ENCODE measurements at regions not wholly inside any gene's neighbourhood (a gene's known extent, or its start where the extent isn't known, plus 50 kb on each side); places are given as distances from the start of the nearest gene placed in this dataset.
A peak's percentile ranks its signal among the peaks of the same experiment; 100 is the strongest.
"Not testable (repeated sequence)": the region's sequence is repeated elsewhere in the genome, so short reads cannot be mapped to it uniquely, and the experiment has no call there.

DNA sequence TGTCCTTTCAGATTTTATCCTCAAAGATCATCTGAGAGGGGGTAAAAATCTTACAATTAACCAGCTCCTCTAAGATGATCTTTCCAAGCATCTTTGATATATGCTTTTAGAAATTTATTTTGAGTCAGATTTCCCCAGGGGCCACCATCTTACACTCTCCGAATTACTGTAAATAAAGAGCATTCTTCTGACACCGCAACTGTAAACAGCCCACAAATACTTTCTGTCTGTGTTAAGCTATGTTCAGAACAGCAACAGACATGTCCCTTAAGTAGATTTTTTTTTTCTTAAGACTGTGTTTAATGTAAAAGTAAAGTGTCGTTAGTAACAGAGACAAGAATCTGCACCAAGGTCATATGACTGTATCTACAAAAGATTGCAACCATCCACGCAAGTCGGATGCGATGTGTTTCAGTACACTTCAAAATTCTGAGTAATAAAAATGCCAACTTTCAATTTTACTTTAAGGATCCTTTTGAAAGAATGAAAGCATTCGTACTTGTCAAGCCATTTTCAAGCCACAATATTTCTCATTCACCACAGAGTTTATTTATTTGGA lies 159.0 kb upstream of the KCNH8 start:
- Histone ChIP-seq H3K9me3 (no peaks in the 10 kb centered on the region), H3K27me3 (no peaks in the 10 kb centered on the region), H3K27ac (no peak overlapping the region), H3K36me3 (no peaks in the 10 kb centered on the region), H3K4me3 (no peak overlapping the region), H3K4me1 (peaks cover 0 to 10% (median 0%) of the 10 kb centered on the region in 3 donors)
- DNase-seq: no peak
- TF ChIP-seq POLR2A (IDR thresholded peaks at IDR 0.05): no peak
- TF ChIP-seq, protein P1, sequence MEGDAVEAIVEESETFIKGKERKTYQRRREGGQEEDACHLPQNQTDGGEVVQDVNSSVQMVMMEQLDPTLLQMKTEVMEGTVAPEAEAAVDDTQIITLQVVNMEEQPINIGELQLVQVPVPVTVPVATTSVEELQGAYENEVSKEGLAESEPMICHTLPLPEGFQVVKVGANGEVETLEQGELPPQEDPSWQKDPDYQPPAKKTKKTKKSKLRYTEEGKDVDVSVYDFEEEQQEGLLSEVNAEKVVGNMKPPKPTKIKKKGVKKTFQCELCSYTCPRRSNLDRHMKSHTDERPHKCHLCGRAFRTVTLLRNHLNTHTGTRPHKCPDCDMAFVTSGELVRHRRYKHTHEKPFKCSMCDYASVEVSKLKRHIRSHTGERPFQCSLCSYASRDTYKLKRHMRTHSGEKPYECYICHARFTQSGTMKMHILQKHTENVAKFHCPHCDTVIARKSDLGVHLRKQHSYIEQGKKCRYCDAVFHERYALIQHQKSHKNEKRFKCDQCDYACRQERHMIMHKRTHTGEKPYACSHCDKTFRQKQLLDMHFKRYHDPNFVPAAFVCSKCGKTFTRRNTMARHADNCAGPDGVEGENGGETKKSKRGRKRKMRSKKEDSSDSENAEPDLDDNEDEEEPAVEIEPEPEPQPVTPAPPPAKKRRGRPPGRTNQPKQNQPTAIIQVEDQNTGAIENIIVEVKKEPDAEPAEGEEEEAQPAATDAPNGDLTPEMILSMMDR (IDR thresholded peaks at IDR 0.05): no peak
- intact Hi-C loops (cut with DNase I): no loop called here
- WGBS, 2 donors: 34 to 53% methylated on average over 7 of the region's 7 CpGs

DNA sequence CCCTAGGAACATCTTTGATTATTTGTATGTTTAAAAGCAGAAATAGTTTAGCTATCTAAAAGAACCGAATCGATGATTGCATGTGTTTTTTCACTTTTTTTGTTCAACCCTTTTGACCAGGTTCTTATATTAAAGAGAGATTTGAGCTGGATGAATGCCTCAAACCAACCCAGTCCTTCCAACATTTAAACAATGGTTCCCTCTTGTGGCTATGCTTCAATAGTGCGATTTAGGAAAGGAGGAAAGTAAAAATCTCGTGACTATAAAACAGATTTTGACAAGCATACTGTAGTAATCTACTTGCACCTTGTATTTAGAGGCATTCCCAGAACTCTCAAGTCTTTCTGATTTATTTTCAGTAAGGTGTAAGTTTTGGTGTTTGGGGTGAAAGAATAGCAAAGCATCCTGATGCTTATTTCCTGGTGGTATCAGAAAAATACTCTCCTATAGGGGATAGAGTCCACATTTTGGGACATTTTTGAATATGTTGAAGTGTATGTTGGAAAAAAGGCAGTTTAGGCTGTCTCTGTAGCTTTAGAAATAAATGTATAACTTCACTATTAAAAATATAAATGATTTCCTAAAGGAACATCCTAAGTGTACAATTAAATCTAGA lies 159.6 kb upstream of the KCNH8 start:
- TF ChIP-seq, protein P1 (IDR thresholded peaks at IDR 0.05): peak in 5 of 6 experiments; percentile 35 to 60 (median 44)
- no peak for TF ChIP-seq POLR2A (IDR thresholded peaks at IDR 0.05)
- no peaks in the 10 kb centered on the region for H3K36me3 ChIP-seq
- H3K27me3 ChIP-seq: no peaks in the 10 kb centered on the region
- peaks cover 0 to 10% (median 0%) of the 10 kb centered on the region in 3 donors for H3K4me1 ChIP-seq
- no peak overlapping the region for H3K4me3 ChIP-seq
- 0 to 3% methylated on average over 4 of the region's 4 CpGs for WGBS, 2 donors
- no peak for DNase-seq
- H3K9me3 ChIP-seq: no peaks in the 10 kb centered on the region
- H3K27ac ChIP-seq: no peak overlapping the region
- intact Hi-C loops (cut with DNase I): no loop called here

GRCh38 chr3:18987862-18988447 lies 160.4 kb upstream of the KCNH8 start:
- intact Hi-C loops (cut with DNase I): no loop called here
- TF ChIP-seq, protein P1 (IDR thresholded peaks at IDR 0.05): no peak
- TF ChIP-seq POLR2A (IDR thresholded peaks at IDR 0.05): no peak
- Histone ChIP-seq H3K27me3 (no peaks in the 10 kb centered on the region), H3K36me3 (no peaks in the 10 kb centered on the region), H3K27ac (no peak overlapping the region), H3K4me3 (no peak overlapping the region), H3K9me3 (no peaks in the 10 kb centered on the region), H3K4me1 (peaks cover 0 to 10% (median 0%) of the 10 kb centered on the region in 3 donors)
- no peak for DNase-seq
- 10 to 41% methylated on average over 8 of the region's 8 CpGs for WGBS, 2 donors

- Histone ChIP-seq H3K36me3 (no peaks in the 10 kb centered on the region), H3K27me3 (no peaks in the 10 kb centered on the region), H3K9me3 (no peaks in the 10 kb centered on the region), H3K4me1 (peaks cover 0 to 10% (median 0%) of the 10 kb centered on the region in 3 donors), H3K4me3 (no peak overlapping the region), H3K27ac (no peak overlapping the region)
- TF ChIP-seq POLR2A (IDR thresholded peaks at IDR 0.05): no peak
- TF ChIP-seq, protein P1 (IDR thresholded peaks at IDR 0.05): no peak
- no peak for DNase-seq
- intact Hi-C loops (cut with DNase I): no loop called here
These were observed 161.2 kb upstream of the KCNH8 start for GRCh38 chr3:18987070-18987469.

- no peak for DNase-seq
- WGBS, 2 donors: no CpG with 5 or more reads among the region's 2 CpGs
These were observed 165.4 kb upstream of the KCNH8 start for GRCh38 chr3:18982920-18983319.

GRCh38 chr3:18976102-18976501 lies 172.2 kb upstream of the KCNH8 start:
- WGBS, 2 donors: 76 to 90% methylated on average over 5 to 7 of the region's 17 CpGs
- H3K27me3 ChIP-seq; H3K4me1 ChIP-seq; H3K9me3 ChIP-seq; H3K4me3 ChIP-seq; H3K27ac ChIP-seq; intact Hi-C loops (cut with DNase I); DNase-seq; H3K36me3 ChIP-seq: not testable (repeated sequence)

More at GRCh38 chr3:18982920-18983319, 165.4 kb upstream of the KCNH8 start:
- Histone ChIP-seq H3K36me3 (no peaks in the 10 kb centered on the region), H3K4me1 (peaks cover 0 to 3% (median 0%) of the 10 kb centered on the region in 3 donors), H3K4me3 (no peak overlapping the region), H3K27ac (no peak overlapping the region), H3K27me3 (no peaks in the 10 kb centered on the region), H3K9me3 (no peaks in the 10 kb centered on the region)
- intact Hi-C loops (cut with DNase I): no loop called here
- TF ChIP-seq POLR2A (IDR thresholded peaks at IDR 0.05): no peak
- TF ChIP-seq, protein P1 (IDR thresholded peaks at IDR 0.05): no peak

All from esophagus squamous epithelium (tissue), 5 donors.